ENCODE measurements at regions not wholly inside any gene's neighbourhood (a gene's known extent, or its start where the extent isn't known, plus 50 kb on each side); places are given as distances from the start of the nearest gene placed in this dataset.

GRCh38 chr21:41682719-41683179 lies 84.1 kb downstream of the RIPK4 start:
- H3K27me3 ChIP-seq (ENCODE audit: control insufficient read depth, insufficient read depth, low read length) = peaks cover 3% of the 10 kb centered on the region
- H3K36me3 ChIP-seq (ENCODE audit: control insufficient read depth, insufficient read depth, low read length) = no peaks in the 10 kb centered on the region
- DNase-seq (ENCODE audit: low read depth in 2 of 2) = no peak
- H4K20me1 ChIP-seq (ENCODE audit: control insufficient read depth, extremely low read depth, insufficient read depth, low read length) = no peaks in the 10 kb centered on the region
- no peaks in the 10 kb centered on the region for H3K9me3 ChIP-seq (ENCODE audit: control insufficient read depth, insufficient read depth, low read depth, low read length)
- H2AFZ ChIP-seq (ENCODE audit: low read length) = no peak overlapping the region
- TF ChIP-seq EZH2 (IDR thresholded peaks at IDR 0.05; ENCODE audit: low read length, missing control alignments) = no peak
- TF ChIP-seq CTCF (conservative IDR thresholded peaks at IDR 0.05 in 1 of 2, IDR thresholded peaks at IDR 0.05 in 1 of 2; ENCODE audit: low read depth in 1 of 2, low read length in 2 of 2) = no peak
- no peak overlapping the region for H3K4me3 ChIP-seq (replicated peaks in 1 of 4; ENCODE audit: control extremely low read depth in 1 of 4, insufficient read depth in 1 of 4, low read depth in 3 of 4, low read length in 4 of 4)
- no peaks in the 10 kb centered on the region for H3K79me2 ChIP-seq (ENCODE audit: control insufficient read depth, insufficient read depth, low read length)
- H3K27ac ChIP-seq (ENCODE audit: insufficient read depth, low read length) = no peak overlapping the region
- H3K4me1 ChIP-seq (ENCODE audit: control insufficient read depth, extremely low read depth, insufficient read depth, low read length) = peaks cover 7% of the 10 kb centered on the region
- H3K4me2 ChIP-seq (ENCODE audit: extremely low read depth, insufficient read depth, low read length) = no peak overlapping the region
- H3K9ac ChIP-seq (ENCODE audit: insufficient read depth, low read length) = no peak overlapping the region

- no peak overlapping the region for H3K9ac ChIP-seq (ENCODE audit: insufficient read depth, low read length)
- H3K27ac ChIP-seq (ENCODE audit: insufficient read depth, low read length) = no peak overlapping the region
- DNase-seq (ENCODE audit: low read depth in 2 of 2) = no peak
- H3K27me3 ChIP-seq (ENCODE audit: control insufficient read depth, insufficient read depth, low read length) = peaks cover 3% of the 10 kb centered on the region
- H3K4me2 ChIP-seq (ENCODE audit: extremely low read depth, insufficient read depth, low read length) = no peak overlapping the region
- TF ChIP-seq EZH2 (IDR thresholded peaks at IDR 0.05; ENCODE audit: low read length, missing control alignments) = no peak
- no peak for TF ChIP-seq CTCF (conservative IDR thresholded peaks at IDR 0.05 in 1 of 2, IDR thresholded peaks at IDR 0.05 in 1 of 2; ENCODE audit: low read depth in 1 of 2, low read length in 2 of 2)
- H3K4me3 ChIP-seq (replicated peaks in 1 of 4; ENCODE audit: control extremely low read depth in 1 of 4, insufficient read depth in 1 of 4, low read depth in 3 of 4, low read length in 4 of 4) = no peak overlapping the region
- no peaks in the 10 kb centered on the region for H3K36me3 ChIP-seq (ENCODE audit: control insufficient read depth, insufficient read depth, low read length)
- no peaks in the 10 kb centered on the region for H3K79me2 ChIP-seq (ENCODE audit: control insufficient read depth, insufficient read depth, low read length)
- H3K9me3 ChIP-seq (ENCODE audit: control insufficient read depth, insufficient read depth, low read depth, low read length) = no peaks in the 10 kb centered on the region
- peaks cover 7% of the 10 kb centered on the region for H3K4me1 ChIP-seq (ENCODE audit: control insufficient read depth, extremely low read depth, insufficient read depth, low read length)
- H2AFZ ChIP-seq (ENCODE audit: low read length) = no peak overlapping the region
- no peaks in the 10 kb centered on the region for H4K20me1 ChIP-seq (ENCODE audit: control insufficient read depth, extremely low read depth, insufficient read depth, low read length)
Measured at GRCh38 chr21:41681939-41682718, 84.7 kb downstream of the RIPK4 start.

GRCh38 chr21:41681348-41681801 lies 85.5 kb downstream of the RIPK4 start:
- Histone ChIP-seq H3K9me3 (ENCODE audit: control insufficient read depth, insufficient read depth, low read depth, low read length) (no peaks in the 10 kb centered on the region), H3K4me1 (ENCODE audit: control insufficient read depth, extremely low read depth, insufficient read depth, low read length) (peaks cover 7% of the 10 kb centered on the region), H3K4me2 (ENCODE audit: extremely low read depth, insufficient read depth, low read length) (no peak overlapping the region), H3K27ac (ENCODE audit: insufficient read depth, low read length) (no peak overlapping the region), H4K20me1 (ENCODE audit: control insufficient read depth, extremely low read depth, insufficient read depth, low read length) (no peaks in the 10 kb centered on the region), H3K9ac (ENCODE audit: insufficient read depth, low read length) (no peak overlapping the region), H3K4me3 (replicated peaks in 1 of 4; ENCODE audit: control extremely low read depth in 1 of 4, insufficient read depth in 1 of 4, low read depth in 3 of 4, low read length in 4 of 4) (no peak overlapping the region), H3K36me3 (ENCODE audit: control insufficient read depth, insufficient read depth, low read length) (no peaks in the 10 kb centered on the region), H3K27me3 (ENCODE audit: control insufficient read depth, insufficient read depth, low read length) (peaks cover 3% of the 10 kb centered on the region), H3K79me2 (ENCODE audit: control insufficient read depth, insufficient read depth, low read length) (no peaks in the 10 kb centered on the region), H2AFZ (ENCODE audit: low read length) (no peak overlapping the region)
- TF ChIP-seq EZH2 (IDR thresholded peaks at IDR 0.05; ENCODE audit: low read length, missing control alignments) (no peak), CTCF (conservative IDR thresholded peaks at IDR 0.05 in 1 of 2, IDR thresholded peaks at IDR 0.05 in 1 of 2; ENCODE audit: low read depth in 1 of 2, low read length in 2 of 2) (no peak)
- no peak for DNase-seq (ENCODE audit: low read depth in 2 of 2)

Data from fibroblast of lung (primary cell).